HEK293 (cell line): ENCODE measurements at regions not wholly inside any gene's neighbourhood (a gene's known extent, or its start where the extent isn't known, plus 50 kb on each side); places are given as distances from the start of the nearest gene placed in this dataset.

Experiments used
- BCL11A ChIP-seq: fragments of 450-650 bp; formaldehyde crosslinking; IDR thresholded peaks from 2 replicates; pipeline ENCODE4 v1.5.1; 2016; ENCODE audit warnings: low read depth, missing biosample characterization, missing genetic modification characterization
- CTCF ChIP-seq: fragments of 450-650 bp; formaldehyde crosslinking; IDR thresholded peaks from 2 replicates; pipeline ENCODE4 v1.5.1; 2016; ENCODE audit warnings: missing biosample characterization, missing genetic modification characterization
- HOXA7 ChIP-seq: sonication (generic); formaldehyde crosslinking; IDR thresholded peaks from 2 replicates; pipeline ENCODE4 v1.8.1; 2022; ENCODE audit warnings: missing genetic modification reagents, borderline replicate concordance
- ZBTB48 ChIP-seq: fragments of 450-650 bp; formaldehyde crosslinking; IDR thresholded peaks from 2 replicates; pipeline ENCODE4 v1.5.1; 2016; ENCODE audit warnings: missing biosample characterization, missing genetic modification characterization

GRCh38 chr7:136174477-136175125 lies 197.4 kb upstream of the MTPN start:
- TF ChIP-seq CTCF (tag by site-specific recombination) (no peak), ZBTB48 (tag by site-specific recombination) (no peak), HOXA7 (CRISPR knock-in tag) (no peak), BCL11A (tag by site-specific recombination) (no peak)
